PC-9 (cell line): ENCODE measurements at regions not wholly inside any gene's neighbourhood (a gene's known extent, or its start where the extent isn't known, plus 50 kb on each side); places are given as distances from the start of the nearest gene placed in this dataset.

Experiments used
- CTCF ChIP-seq: fragments of 200-600 bp; sonication (generic); conservative IDR thresholded peaks from 2 replicates; pipeline ENCODE4 v1.6.1; 2017; ENCODE audit warnings: mixed run types, antibody characterized with exemption, mild to moderate bottlenecking, moderate library complexity
- EZH2 ChIP-seq: fragments of 200-600 bp; sonication (generic); IDR thresholded peaks from 2 replicates; pipeline ENCODE4 v1.8.0; 2017; ENCODE audit warnings: antibody characterized with exemption, low read depth

GRCh38 chr10:18968159-18968558 lies 80.4 kb upstream of the MALRD1 start:
- TF ChIP-seq CTCF: no peak
- no peak for TF ChIP-seq EZH2
